A673 (cell line): ENCODE measurements at regions not wholly inside any gene's neighbourhood (a gene's known extent, or its start where the extent isn't known, plus 50 kb on each side); places are given as distances from the start of the nearest gene placed in this dataset.

ENCODE experiments used
- BruUV-seq: library from RNA; stranded (reverse); fragments of 400-500 nt; replicated peaks from 2 replicates; lab custom pipeline; 2021; lab: Mats Ljungman, UMichigan
- CTCF ChIA-PET: fragments of 300-600 bp; sonication (Branson Sonifier 250); formaldehyde crosslinking; loops from one replicate; lab custom pipeline; 2022; ENCODE audit warnings: antibody characterized with exemption; lab: Charles Lee
- POLR2A ChIA-PET: fragments of 300-600 bp; sonication (Branson Sonifier 250); formaldehyde crosslinking; loops from one replicate; lab custom pipeline; 2022; ENCODE audit warnings: antibody characterized with exemption; ENCODE audit not compliant: low non-redundant PET; lab: Charles Lee
- DNase-seq: peaks from one replicate; pipeline ENCODE4 v3.0.0-alpha.2; 2015; ENCODE audit warnings: low spot score
- H3K27ac ChIP-seq: fragments of 200-600 bp; sonication (generic); 2 replicates; pipeline ENCODE4 v1.5.1; 2016; ENCODE audit warnings: mixed run types, low read depth, mild to moderate bottlenecking, mixed read lengths, antibody characterized with exemption, low read length; ENCODE audit not compliant: poor library complexity, severe bottlenecking
- H3K27me3 ChIP-seq: fragments of 200-600 bp; sonication (generic); replicated peaks from 2 replicates; pipeline ENCODE4 v1.6.1; 2017; ENCODE audit warnings: mixed run types, low read depth, mild to moderate bottlenecking, mixed read lengths, antibody characterized with exemption, low read length; ENCODE audit not compliant: insufficient read depth, poor library complexity
- H3K36me3 ChIP-seq: fragments of 200-600 bp; sonication (generic); 2 replicates; pipeline ENCODE4 v1.6.1; 2016; ENCODE audit warnings: mixed run types, mild to moderate bottlenecking, mixed read lengths, antibody characterized with exemption, low read length; ENCODE audit not compliant: insufficient read depth, poor library complexity, severe bottlenecking
- H3K4me1 ChIP-seq: fragments of 200-600 bp; sonication (generic); 2 replicates; pipeline ENCODE4 v1.6.1; 2017; ENCODE audit warnings: mixed run types, mild to moderate bottlenecking, mixed read lengths, antibody characterized with exemption, low read length; ENCODE audit not compliant: insufficient read depth, poor library complexity, severe bottlenecking
- H3K4me3 ChIP-seq: fragments of 200-600 bp; sonication (generic); 2 replicates; pipeline ENCODE4 v1.5.1; 2016; ENCODE audit warnings: low read depth, mixed run types, mild to moderate bottlenecking, mixed read lengths, low read length; ENCODE audit not compliant: poor library complexity, severe bottlenecking
- H3K9me3 ChIP-seq: fragments of 200-600 bp; sonication (generic); 2 replicates; pipeline ENCODE4 v1.6.1; 2016; ENCODE audit warnings: mixed run types, low read depth, mild to moderate bottlenecking, mixed read lengths, antibody characterized with exemption, low read length; ENCODE audit not compliant: poor library complexity, severe bottlenecking
- EZH2 ChIP-seq: fragments of 200-600 bp; sonication (generic); IDR thresholded peaks from 2 replicates; pipeline ENCODE4 v1.6.1; 2017; ENCODE audit warnings: borderline replicate concordance, low read depth, mild to moderate bottlenecking, mixed read lengths, antibody characterized with exemption, low read length; ENCODE audit not compliant: poor library complexity, severe bottlenecking
- intact Hi-C: fragments of 100-400 bp; cut with micrococcal nuclease; formaldehyde crosslinking; loops from one replicate; pipeline ENCODE4 v1.10.0; 2022; ENCODE audit not compliant: unreplicated experiment
- TF ChIP-seq, protein P1 (sequence below): fragments of 300-800, 200-600 bp; sonication (generic); conservative IDR thresholded peaks from 2 replicates; pipeline ENCODE4 v1.5.1; 2017; ENCODE audit warnings: low read depth, mild to moderate bottlenecking, antibody characterized with exemption, low read length, moderate library complexity, mixed read lengths

DNA sequence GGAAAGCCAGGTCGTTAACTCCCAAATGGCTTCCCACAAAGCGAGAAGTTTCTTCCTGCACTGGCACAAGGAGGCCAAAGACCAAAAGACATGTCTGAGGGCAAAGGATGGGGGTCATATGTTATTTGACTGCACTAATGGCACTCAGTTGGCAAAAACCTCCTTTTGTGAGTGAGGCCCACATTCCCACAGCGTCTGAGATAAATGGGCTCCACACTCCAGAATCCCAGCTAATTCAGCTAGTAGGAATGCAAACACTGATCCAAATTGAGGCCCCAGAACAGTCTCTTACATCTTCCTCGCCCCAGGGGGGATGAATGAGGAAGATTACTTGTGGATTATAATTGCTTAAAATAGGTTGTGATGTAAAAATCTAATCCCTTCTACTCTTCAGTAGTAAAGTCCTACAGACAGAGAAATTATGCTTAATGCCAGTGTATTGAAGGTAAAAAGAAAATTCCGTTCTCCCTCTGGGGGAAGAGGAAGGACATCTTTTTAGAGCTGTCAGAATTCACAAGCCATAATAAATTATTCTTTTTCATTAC lies 86.4 kb upstream of the PIWIL1 start:
- no peak overlapping the region for H3K27ac ChIP-seq
- H3K9me3 ChIP-seq: no peaks in the 10 kb centered on the region
- ChIA-PET CTCF (no interaction called here), POLR2A (no interaction called here)
- no peaks in the 10 kb centered on the region for H3K36me3 ChIP-seq
- H3K4me3 ChIP-seq: no peak overlapping the region
- BruUV-seq: no TSS peak
- no peaks in the 10 kb centered on the region for H3K27me3 ChIP-seq
- DNase-seq: no peak
- no peak for TF ChIP-seq EZH2
- TF ChIP-seq, protein P1, sequence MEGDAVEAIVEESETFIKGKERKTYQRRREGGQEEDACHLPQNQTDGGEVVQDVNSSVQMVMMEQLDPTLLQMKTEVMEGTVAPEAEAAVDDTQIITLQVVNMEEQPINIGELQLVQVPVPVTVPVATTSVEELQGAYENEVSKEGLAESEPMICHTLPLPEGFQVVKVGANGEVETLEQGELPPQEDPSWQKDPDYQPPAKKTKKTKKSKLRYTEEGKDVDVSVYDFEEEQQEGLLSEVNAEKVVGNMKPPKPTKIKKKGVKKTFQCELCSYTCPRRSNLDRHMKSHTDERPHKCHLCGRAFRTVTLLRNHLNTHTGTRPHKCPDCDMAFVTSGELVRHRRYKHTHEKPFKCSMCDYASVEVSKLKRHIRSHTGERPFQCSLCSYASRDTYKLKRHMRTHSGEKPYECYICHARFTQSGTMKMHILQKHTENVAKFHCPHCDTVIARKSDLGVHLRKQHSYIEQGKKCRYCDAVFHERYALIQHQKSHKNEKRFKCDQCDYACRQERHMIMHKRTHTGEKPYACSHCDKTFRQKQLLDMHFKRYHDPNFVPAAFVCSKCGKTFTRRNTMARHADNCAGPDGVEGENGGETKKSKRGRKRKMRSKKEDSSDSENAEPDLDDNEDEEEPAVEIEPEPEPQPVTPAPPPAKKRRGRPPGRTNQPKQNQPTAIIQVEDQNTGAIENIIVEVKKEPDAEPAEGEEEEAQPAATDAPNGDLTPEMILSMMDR: no peak
- H3K4me1 ChIP-seq: no peaks in the 10 kb centered on the region
- intact Hi-C loops: no loop called here

DNA sequence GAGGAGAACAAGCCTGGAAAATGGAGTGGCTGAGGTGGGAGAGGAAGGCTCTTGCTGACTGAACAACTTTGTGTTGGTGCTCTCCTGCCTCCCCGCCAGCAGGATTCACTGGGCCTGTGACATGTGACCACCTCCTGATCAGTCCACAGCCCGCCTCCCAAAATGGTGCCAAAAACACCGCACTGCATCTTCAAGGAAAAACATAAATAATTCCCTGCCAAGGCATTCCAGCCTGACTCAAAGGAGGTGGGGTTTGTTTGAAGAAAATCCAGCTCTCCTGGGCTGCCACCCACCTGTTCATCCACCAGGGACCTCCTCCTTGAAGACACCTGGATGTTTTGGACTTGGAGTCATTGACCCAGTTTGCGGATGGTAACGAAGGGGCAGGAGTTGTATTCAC lies 83.8 kb upstream of the PIWIL1 start:
- BruUV-seq: no TSS peak
- no peak for DNase-seq
- Histone ChIP-seq H3K4me1 (no peaks in the 10 kb centered on the region), H3K4me3 (no peak overlapping the region), H3K27me3 (no peaks in the 10 kb centered on the region), H3K36me3 (no peaks in the 10 kb centered on the region), H3K9me3 (no peaks in the 10 kb centered on the region), H3K27ac (no peak overlapping the region)
- POLR2A ChIA-PET: no interaction called here
- intact Hi-C loops: no loop called here
- CTCF ChIA-PET: no interaction called here
- TF ChIP-seq, protein P1: no peak
- TF ChIP-seq EZH2: no peak

DNA sequence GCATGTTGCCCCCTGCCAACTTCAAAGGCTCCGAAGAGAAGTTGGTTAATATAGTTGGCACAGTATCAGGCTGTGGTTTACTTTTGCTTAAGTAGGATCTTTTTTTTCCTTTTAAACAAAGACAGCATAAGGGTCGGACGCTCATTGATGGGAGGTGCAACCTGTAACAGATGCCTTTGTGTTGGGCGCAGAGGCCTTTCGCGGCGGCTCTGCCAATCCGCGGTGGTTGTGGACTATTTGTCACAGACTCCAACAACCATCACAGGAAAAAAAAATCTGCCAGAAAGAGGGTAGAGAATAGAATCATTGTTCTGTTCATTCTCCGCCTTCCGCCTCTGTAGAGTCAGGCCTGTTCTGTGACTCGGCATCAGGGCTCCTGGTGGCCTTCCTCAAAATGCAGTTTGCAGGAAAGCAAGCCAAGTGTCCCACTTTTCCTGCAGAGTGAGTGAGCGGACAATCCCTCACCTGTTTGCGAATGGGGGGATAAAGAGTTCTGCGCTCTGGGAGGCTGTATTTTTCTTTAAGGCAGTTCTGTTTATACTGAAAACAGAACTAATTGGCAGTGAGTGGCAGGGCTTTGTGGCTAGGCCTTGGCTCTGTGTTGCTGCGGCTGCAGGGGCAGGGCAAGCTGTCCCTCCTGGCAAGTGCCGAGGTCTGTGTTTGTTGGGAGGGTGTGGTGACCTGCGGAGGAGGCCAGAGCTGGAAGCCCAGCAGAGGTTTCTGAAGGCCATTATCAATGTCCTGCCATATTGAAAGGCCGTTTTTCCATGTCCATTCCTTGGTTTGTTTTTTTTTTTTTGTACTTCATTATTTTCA lies 83.0 kb upstream of the PIWIL1 start:
- Histone ChIP-seq H3K9me3 (no peaks in the 10 kb centered on the region), H3K27ac (no peak overlapping the region), H3K4me1 (no peaks in the 10 kb centered on the region), H3K4me3 (no peak overlapping the region), H3K27me3 (no peaks in the 10 kb centered on the region), H3K36me3 (no peaks in the 10 kb centered on the region)
- no peak for TF ChIP-seq EZH2
- TF ChIP-seq, protein P1: no peak
- ChIA-PET CTCF (no interaction called here), POLR2A (no interaction called here)
- no TSS peak for BruUV-seq
- no peak for DNase-seq
- intact Hi-C loops: no loop called here
